Panc1 (cell line): ENCODE measurements at regions not wholly inside any gene's neighbourhood (a gene's known extent, or its start where the extent isn't known, plus 50 kb on each side); places are given as distances from the start of the nearest gene placed in this dataset.

Experiments
- ATAC-seq: fragments of 200-7000 bp; cut with Tn5 transposase; 2 replicates; pipeline ENCODE4 v1.9.1; 2020; ENCODE audit warnings: mild to moderate bottlenecking, moderate library complexity
- BruUV-seq: library from RNA; stranded (reverse); fragments of 400-500 nt; replicated peaks from 2 replicates; lab custom pipeline; 2021; lab: Mats Ljungman, UMichigan
- CTCF ChIA-PET: fragments of 300-600 bp; sonication (Branson Sonifier 250); formaldehyde crosslinking; loops from one replicate; lab custom pipeline; 2022; ENCODE audit warnings: antibody characterized with exemption; lab: Charles Lee
- POLR2A ChIA-PET: fragments of 300-600 bp; sonication (Branson Sonifier 250); formaldehyde crosslinking; loops from one replicate; lab custom pipeline; 2022; ENCODE audit warnings: antibody characterized with exemption; lab: Charles Lee
- DNase-seq: peaks from one replicate; pipeline ENCODE4 v3.0.0-alpha.2; 2010; ENCODE audit warnings: low read depth, low spot score
- H3K27ac ChIP-seq: 2 replicates; pipeline ENCODE4 v1.5.1; 2011; ENCODE audit warnings: mild to moderate bottlenecking, low read length, inconsistent platforms
- H3K27me3 ChIP-seq: fragments of 200-500 bp; sonication (Bioruptor generic); 2 replicates; pipeline ENCODE4 v1.6.0; 2014; ENCODE audit warnings: low read length, inconsistent platforms; ENCODE audit not compliant: control insufficient read depth, insufficient read depth
- H3K36me3 ChIP-seq: fragments of 200-500 bp; sonication (Bioruptor generic); 2 replicates; pipeline ENCODE4 v1.5.1; 2014; ENCODE audit warnings: inconsistent platforms, mild to moderate bottlenecking, low read length, moderate library complexity; ENCODE audit not compliant: control insufficient read depth, insufficient read depth
- H3K4me1 ChIP-seq: 2 replicates; pipeline ENCODE4 v1.5.1; 2011; ENCODE audit warnings: inconsistent platforms, mild to moderate bottlenecking, low read length, moderate library complexity; ENCODE audit not compliant: control insufficient read depth, insufficient read depth
- H3K4me3 ChIP-seq, 2 experiments: 2 replicates each; pipeline ENCODE4 v1.5.1; 2011 to 2012; ENCODE audit warnings: low read depth in 2 of 2, low read length in 2 of 2, mild to moderate bottlenecking in 2 of 2, inconsistent platforms in 1 of 2, moderate library complexity in 1 of 2
- H3K9me3 ChIP-seq: fragments of 200-500 bp; sonication (Bioruptor generic); 2 replicates; pipeline ENCODE4 v1.5.1; 2014; ENCODE audit warnings: low read depth, mild to moderate bottlenecking, inconsistent platforms, low read length, moderate library complexity; ENCODE audit not compliant: control insufficient read depth, insufficient read depth
- POLR2AphosphoS5 ChIP-seq: IDR thresholded peaks from 2 replicates; pipeline ENCODE4 v1.6.1; 2012; ENCODE audit warnings: mild to moderate bottlenecking, low read depth, low read length, moderate library complexity
- SIN3A ChIP-seq: IDR thresholded peaks from 2 replicates; pipeline ENCODE4 v1.6.1; 2012; ENCODE audit warnings: low read depth, mild to moderate bottlenecking, low read length, moderate library complexity, borderline replicate concordance; ENCODE audit not compliant: insufficient read depth
- TCF7L2 ChIP-seq: IDR thresholded peaks from 2 replicates; pipeline ENCODE4 v1.6.1; 2011; ENCODE audit warnings: mild to moderate bottlenecking, low read depth, low read length, inconsistent platforms
- in situ Hi-C: cut with HindIII; loops from 2 replicates; pipeline ENCODE4 v1.10.0; 2016; ENCODE audit warnings: low sequenced_read_pairs, low pct_unique_long_range_greater_than_20kb
- intact Hi-C: fragments of 100-400 bp; cut with micrococcal nuclease; formaldehyde crosslinking; loops from one replicate; pipeline ENCODE4 v1.10.0; 2022; ENCODE audit not compliant: unreplicated experiment
- TF ChIP-seq, protein P1 (sequence below), 2 experiments: IDR thresholded peaks; 2 replicates each; pipeline ENCODE4 v1.6.1; 2011 to 2012; ENCODE audit warnings: low read depth in 2 of 2, control low read depth in 1 of 2, low read length in 1 of 2, mild to moderate bottlenecking in 1 of 2, moderate library complexity in 1 of 2; ENCODE audit not compliant: insufficient read depth in 1 of 2
- TF ChIP-seq, protein P2 (sequence below): fragments of 450-650 bp; IDR thresholded peaks from 2 replicates; pipeline ENCODE4 v1.5.1; 2017; ENCODE audit warnings: mild to moderate bottlenecking

DNA sequence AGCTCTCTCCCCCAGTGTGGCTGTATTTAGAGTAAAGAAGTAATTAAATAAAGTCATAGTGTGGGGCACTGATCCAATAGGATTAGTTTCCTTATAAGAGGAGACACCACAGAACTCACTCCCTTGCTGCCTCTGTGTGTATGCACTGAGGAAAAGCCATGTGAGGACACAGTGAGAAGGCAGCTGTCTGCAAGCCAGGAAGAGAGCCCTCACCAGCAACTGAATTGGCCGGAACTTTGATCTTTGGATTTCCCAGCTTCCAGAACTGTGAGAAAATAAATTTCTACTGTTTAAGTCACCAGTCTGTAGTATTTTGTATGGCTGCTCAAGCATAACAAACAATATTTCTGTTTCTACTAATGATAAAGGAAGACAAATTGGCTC, 368.7 kb upstream of the PRICKLE1 start:
- ATAC-seq (no peak), DNase-seq (no peak)
- no peak overlapping the region for H3K4me3 ChIP-seq
- no peak for TF ChIP-seq TCF7L2
- TF ChIP-seq, protein P1, sequence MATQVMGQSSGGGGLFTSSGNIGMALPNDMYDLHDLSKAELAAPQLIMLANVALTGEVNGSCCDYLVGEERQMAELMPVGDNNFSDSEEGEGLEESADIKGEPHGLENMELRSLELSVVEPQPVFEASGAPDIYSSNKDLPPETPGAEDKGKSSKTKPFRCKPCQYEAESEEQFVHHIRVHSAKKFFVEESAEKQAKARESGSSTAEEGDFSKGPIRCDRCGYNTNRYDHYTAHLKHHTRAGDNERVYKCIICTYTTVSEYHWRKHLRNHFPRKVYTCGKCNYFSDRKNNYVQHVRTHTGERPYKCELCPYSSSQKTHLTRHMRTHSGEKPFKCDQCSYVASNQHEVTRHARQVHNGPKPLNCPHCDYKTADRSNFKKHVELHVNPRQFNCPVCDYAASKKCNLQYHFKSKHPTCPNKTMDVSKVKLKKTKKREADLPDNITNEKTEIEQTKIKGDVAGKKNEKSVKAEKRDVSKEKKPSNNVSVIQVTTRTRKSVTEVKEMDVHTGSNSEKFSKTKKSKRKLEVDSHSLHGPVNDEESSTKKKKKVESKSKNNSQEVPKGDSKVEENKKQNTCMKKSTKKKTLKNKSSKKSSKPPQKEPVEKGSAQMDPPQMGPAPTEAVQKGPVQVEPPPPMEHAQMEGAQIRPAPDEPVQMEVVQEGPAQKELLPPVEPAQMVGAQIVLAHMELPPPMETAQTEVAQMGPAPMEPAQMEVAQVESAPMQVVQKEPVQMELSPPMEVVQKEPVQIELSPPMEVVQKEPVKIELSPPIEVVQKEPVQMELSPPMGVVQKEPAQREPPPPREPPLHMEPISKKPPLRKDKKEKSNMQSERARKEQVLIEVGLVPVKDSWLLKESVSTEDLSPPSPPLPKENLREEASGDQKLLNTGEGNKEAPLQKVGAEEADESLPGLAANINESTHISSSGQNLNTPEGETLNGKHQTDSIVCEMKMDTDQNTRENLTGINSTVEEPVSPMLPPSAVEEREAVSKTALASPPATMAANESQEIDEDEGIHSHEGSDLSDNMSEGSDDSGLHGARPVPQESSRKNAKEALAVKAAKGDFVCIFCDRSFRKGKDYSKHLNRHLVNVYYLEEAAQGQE (IDR thresholded peaks at IDR 0.05; ENCODE audit: insufficient read depth in 1 of 2, low read depth in 2 of 2, low read length in 1 of 2), result no peak
- TF ChIP-seq, protein P2, sequence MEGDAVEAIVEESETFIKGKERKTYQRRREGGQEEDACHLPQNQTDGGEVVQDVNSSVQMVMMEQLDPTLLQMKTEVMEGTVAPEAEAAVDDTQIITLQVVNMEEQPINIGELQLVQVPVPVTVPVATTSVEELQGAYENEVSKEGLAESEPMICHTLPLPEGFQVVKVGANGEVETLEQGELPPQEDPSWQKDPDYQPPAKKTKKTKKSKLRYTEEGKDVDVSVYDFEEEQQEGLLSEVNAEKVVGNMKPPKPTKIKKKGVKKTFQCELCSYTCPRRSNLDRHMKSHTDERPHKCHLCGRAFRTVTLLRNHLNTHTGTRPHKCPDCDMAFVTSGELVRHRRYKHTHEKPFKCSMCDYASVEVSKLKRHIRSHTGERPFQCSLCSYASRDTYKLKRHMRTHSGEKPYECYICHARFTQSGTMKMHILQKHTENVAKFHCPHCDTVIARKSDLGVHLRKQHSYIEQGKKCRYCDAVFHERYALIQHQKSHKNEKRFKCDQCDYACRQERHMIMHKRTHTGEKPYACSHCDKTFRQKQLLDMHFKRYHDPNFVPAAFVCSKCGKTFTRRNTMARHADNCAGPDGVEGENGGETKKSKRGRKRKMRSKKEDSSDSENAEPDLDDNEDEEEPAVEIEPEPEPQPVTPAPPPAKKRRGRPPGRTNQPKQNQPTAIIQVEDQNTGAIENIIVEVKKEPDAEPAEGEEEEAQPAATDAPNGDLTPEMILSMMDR, result no peak
- no peak for TF ChIP-seq SIN3A
- no peak for TF ChIP-seq POLR2AphosphoS5
- no peaks in the 10 kb centered on the region for H3K4me1 ChIP-seq
- BruUV-seq, result no TSS peak
- H3K27ac ChIP-seq, result peak overlapping the region; percentile 25; the same call in 1 of the 2 replicates
- ChIA-PET CTCF (no interaction called here), POLR2A (no interaction called here)
- H3K27me3 ChIP-seq, result no peaks in the 10 kb centered on the region
- no peaks in the 10 kb centered on the region for H3K36me3 ChIP-seq
- intact Hi-C loops, result no loop called here
- in situ Hi-C loops, result no loop called here
- no peaks in the 10 kb centered on the region for H3K9me3 ChIP-seq

DNA sequence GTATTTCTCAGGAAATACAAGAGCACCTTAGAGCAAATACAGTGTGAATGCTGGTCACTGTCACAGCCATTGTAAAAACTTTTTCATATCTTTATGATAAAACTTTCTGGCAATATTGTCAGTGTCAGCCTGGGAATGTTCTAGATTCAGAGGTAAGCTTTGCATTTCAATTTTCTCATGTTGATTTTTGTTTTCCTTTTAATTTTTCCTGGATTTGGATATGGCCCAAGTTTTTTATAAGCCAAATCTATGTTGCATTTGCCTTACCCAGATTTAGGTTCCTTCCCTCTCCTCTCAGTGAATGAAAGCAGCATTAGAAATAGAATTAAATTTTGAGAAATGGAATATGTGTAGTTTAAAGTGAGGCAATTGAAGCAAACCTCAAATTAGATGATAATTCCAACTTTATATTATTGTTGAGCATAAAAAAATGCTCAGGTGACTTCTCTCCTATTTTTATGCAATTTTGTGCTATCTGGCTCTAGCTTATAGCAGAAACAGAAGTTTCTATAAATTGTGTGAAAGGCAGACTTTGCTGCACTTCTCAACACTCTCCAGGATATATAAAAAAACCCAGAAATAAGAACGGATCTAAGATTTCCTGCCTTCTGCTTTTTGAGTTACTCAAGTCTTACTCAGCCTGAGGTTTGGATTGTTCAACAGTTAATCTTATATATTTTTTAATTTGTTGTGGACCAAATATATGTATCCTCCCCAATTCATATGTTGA, 368.2 kb upstream of the PRICKLE1 start:
- CTCF ChIA-PET, result no interaction called here
- H3K27me3 ChIP-seq, result no peaks in the 10 kb centered on the region
- no peaks in the 10 kb centered on the region for H3K9me3 ChIP-seq
- DNase-seq (no peak), ATAC-seq (no peak)
- no peak overlapping the region for H3K27ac ChIP-seq
- no peak overlapping the region for H3K4me3 ChIP-seq
- POLR2A ChIA-PET, result no interaction called here
- H3K36me3 ChIP-seq, result no peaks in the 10 kb centered on the region
- H3K4me1 ChIP-seq, result no peaks in the 10 kb centered on the region
- TF ChIP-seq, protein P1 (IDR thresholded peaks at IDR 0.05; ENCODE audit: insufficient read depth in 1 of 2, low read depth in 2 of 2, low read length in 1 of 2), result no peak
- TF ChIP-seq, protein P2, result no peak
- no peak for TF ChIP-seq POLR2AphosphoS5
- TF ChIP-seq TCF7L2, result no peak
- TF ChIP-seq SIN3A, result no peak
- BruUV-seq, result no TSS peak
- in situ Hi-C loops (no loop called here), intact Hi-C loops (no loop called here)
